K562 (cell line): ENCODE measurements at regions not wholly inside any gene's neighbourhood (a gene's known extent, or its start where the extent isn't known, plus 50 kb on each side); places are given as distances from the start of the nearest gene placed in this dataset.

Source experiments
- ARID2 ChIP-seq: fragments of 450-650 bp; IDR thresholded peaks from 2 replicates; pipeline ENCODE4 v1.6.1; 2017; ENCODE audit warnings: antibody characterized with exemption, mild to moderate bottlenecking
- CHCHD3 ChIP-seq: fragments of 250-450 bp; sonication (Bioruptor Pico); IDR thresholded peaks from 2 replicates; pipeline ENCODE4 v2.1.2; 2022; ENCODE audit warnings: mild to moderate bottlenecking
- DACH1 ChIP-seq: fragments of 450-650 bp; IDR thresholded peaks from 2 replicates; pipeline ENCODE4 v1.6.1; 2018; ENCODE audit not compliant: partially characterized antibody
- EP300 ChIP-seq: IDR thresholded peaks from 2 replicates; pipeline ENCODE4 v1.6.1; 2012; ENCODE audit warnings: low read length, improper control_type of control experiment
- FOS ChIP-seq: IDR thresholded peaks from 3 replicates; pipeline ENCODE4 v1.6.1; 2011; ENCODE audit not compliant: insufficient read length; ENCODE audit errors: extremely low read depth
- GATAD2B ChIP-seq: fragments of 450-650 bp; IDR thresholded peaks from 2 replicates; pipeline ENCODE4 v1.6.1; 2017; ENCODE audit warnings: mild to moderate bottlenecking, borderline replicate concordance
- GTF2E2 ChIP-seq: fragments of 200-800 bp; sonication (Bioruptor generic); IDR thresholded peaks from 2 replicates; pipeline ENCODE4 v1.6.1; 2016; ENCODE audit warnings: missing genetic modification characterization, missing compliant biosample characterization
- HDAC1 ChIP-seq, 2 experiments: fragments of 450-650 bp; IDR thresholded peaks; 2 replicates each; pipeline ENCODE4 v1.6.1; 2016 to 2017; ENCODE audit warnings: inconsistent platforms in 1 of 2, mild to moderate bottlenecking in 1 of 2, moderate library complexity in 1 of 2
- JUNB ChIP-seq: fragments of 450-650 bp; formaldehyde crosslinking; conservative IDR thresholded peaks from 2 replicates; pipeline ENCODE4 v1.4.0; 2020; ENCODE audit warnings: mild to moderate bottlenecking
- KLF6 ChIP-seq: fragments of 250-450 bp; sonication (Bioruptor Pico); IDR thresholded peaks from 2 replicates; pipeline ENCODE4 v1.4.0; 2020; ENCODE audit warnings: mild to moderate bottlenecking, moderate library complexity, borderline replicate concordance
- MAFG ChIP-seq: fragments of 450-650 bp; conservative IDR thresholded peaks from 2 replicates; pipeline ENCODE4 v1.6.1; 2016; ENCODE audit warnings: missing genetic modification characterization, missing compliant biosample characterization
- MAFK ChIP-seq: IDR thresholded peaks from 2 replicates; pipeline ENCODE4 v1.6.1; 2011; ENCODE audit warnings: low read length, improper control_type of control experiment
- MECOM ChIP-seq: fragments of 250-450 bp; sonication (Bioruptor Pico); IDR thresholded peaks from 2 replicates; pipeline ENCODE4 v1.8.0; 2022; ENCODE audit warnings: inconsistent platforms
- MED1 ChIP-seq: sonication (generic); formaldehyde crosslinking; IDR thresholded peaks from 2 replicates; pipeline ENCODE4 v1.8.1; 2023; ENCODE audit warnings: missing genetic modification reagents, borderline replicate concordance
- MEF2D ChIP-seq: conservative IDR thresholded peaks from 2 replicates; pipeline ENCODE4 v1.6.1; 2016; ENCODE audit warnings: low read depth, missing genetic modification characterization, missing compliant biosample characterization
- NFIX ChIP-seq: fragments of 250-450 bp; sonication (Bioruptor Pico); IDR thresholded peaks from 2 replicates; pipeline ENCODE4 v1.4.0; 2020; ENCODE audit warnings: low read depth, mild to moderate bottlenecking, moderate library complexity
- NR2F6 ChIP-seq: fragments of 450-650 bp; formaldehyde crosslinking; IDR thresholded peaks from 2 replicates; pipeline ENCODE4 v1.4.0; 2020; ENCODE audit warnings: mild to moderate bottlenecking
- POU5F1 ChIP-seq: fragments of 150-350 bp; IDR thresholded peaks from 2 replicates; pipeline ENCODE4 v1.6.1; 2014; ENCODE audit warnings: borderline replicate concordance, low read length, low read depth, mild to moderate bottlenecking; ENCODE audit not compliant: partially characterized antibody
- RBM25 ChIP-seq: fragments of 200-400 bp; formaldehyde crosslinking; IDR thresholded peaks from 2 replicates; pipeline ENCODE4 v1.6.1; 2018; ENCODE audit warnings: low read length, low read depth, moderate library complexity; ENCODE audit not compliant: severe bottlenecking
- RBM34 ChIP-seq: fragments of 200-400 bp; formaldehyde crosslinking; IDR thresholded peaks from 2 replicates; pipeline ENCODE4 v1.6.1; 2018; ENCODE audit warnings: low read length, borderline replicate concordance; ENCODE audit not compliant: insufficient read depth
- SRSF7 ChIP-seq: fragments of 200-400 bp; formaldehyde crosslinking; optimal IDR thresholded peaks from 2 replicates; pipeline ENCODE3; 2017; ENCODE audit warnings: mild to moderate bottlenecking, low read depth, low read length
- TEAD2 ChIP-seq: fragments of 450-650 bp; IDR thresholded peaks from 2 replicates; pipeline ENCODE4 v1.6.1; 2016; ENCODE audit warnings: missing genetic modification characterization, control low read depth, missing compliant biosample characterization
- U2AF1 ChIP-seq: fragments of 200-400 bp; formaldehyde crosslinking; optimal IDR thresholded peaks from 2 replicates; pipeline ENCODE3; 2017; ENCODE audit warnings: mild to moderate bottlenecking, low read depth, low read length, moderate library complexity
- XRCC3 ChIP-seq: fragments of 450-650 bp; IDR thresholded peaks from 2 replicates; pipeline ENCODE4 v1.6.1; 2017; ENCODE audit warnings: mild to moderate bottlenecking, moderate library complexity
- YY1 ChIP-seq, 3 experiments: IDR thresholded peaks; 2 replicates each; pipeline ENCODE4 v1.6.1; 2011; ENCODE audit warnings: low read length in 2 of 3, mild to moderate bottlenecking in 2 of 3, moderate library complexity in 2 of 3, borderline replicate concordance in 1 of 3, control low read depth in 1 of 3, low read depth in 1 of 3; ENCODE audit not compliant: insufficient read depth in 3 of 3, insufficient replicate concordance in 2 of 3, control insufficient read depth in 1 of 3, insufficient read length in 1 of 3; ENCODE audit errors: extremely low read depth in 1 of 3
- ZBED1 ChIP-seq: IDR thresholded peaks from 2 replicates; pipeline ENCODE4 v1.6.1; 2014
- ZNF347 ChIP-seq: fragments of 450-650 bp; formaldehyde crosslinking; IDR thresholded peaks from 2 replicates; pipeline ENCODE4 v1.4.0; 2020; ENCODE audit warnings: low read depth, mild to moderate bottlenecking, moderate library complexity
- ZNF830 ChIP-seq: fragments of 250-450 bp; sonication (Bioruptor Pico); IDR thresholded peaks from 2 replicates; pipeline ENCODE4 v1.5.0; 2021; ENCODE audit warnings: mild to moderate bottlenecking
- TF ChIP-seq, protein P1 (sequence below): sonication (generic); formaldehyde crosslinking; IDR thresholded peaks from 2 replicates; pipeline ENCODE4 v1.5.0; 2020; ENCODE audit warnings: missing genetic modification reagents
- TF ChIP-seq, protein P2 (sequence below): fragments of 250-450 bp; sonication (Bioruptor Pico); IDR thresholded peaks from 2 replicates; pipeline ENCODE4 v1.5.0; 2022; ENCODE audit warnings: mild to moderate bottlenecking

DNA sequence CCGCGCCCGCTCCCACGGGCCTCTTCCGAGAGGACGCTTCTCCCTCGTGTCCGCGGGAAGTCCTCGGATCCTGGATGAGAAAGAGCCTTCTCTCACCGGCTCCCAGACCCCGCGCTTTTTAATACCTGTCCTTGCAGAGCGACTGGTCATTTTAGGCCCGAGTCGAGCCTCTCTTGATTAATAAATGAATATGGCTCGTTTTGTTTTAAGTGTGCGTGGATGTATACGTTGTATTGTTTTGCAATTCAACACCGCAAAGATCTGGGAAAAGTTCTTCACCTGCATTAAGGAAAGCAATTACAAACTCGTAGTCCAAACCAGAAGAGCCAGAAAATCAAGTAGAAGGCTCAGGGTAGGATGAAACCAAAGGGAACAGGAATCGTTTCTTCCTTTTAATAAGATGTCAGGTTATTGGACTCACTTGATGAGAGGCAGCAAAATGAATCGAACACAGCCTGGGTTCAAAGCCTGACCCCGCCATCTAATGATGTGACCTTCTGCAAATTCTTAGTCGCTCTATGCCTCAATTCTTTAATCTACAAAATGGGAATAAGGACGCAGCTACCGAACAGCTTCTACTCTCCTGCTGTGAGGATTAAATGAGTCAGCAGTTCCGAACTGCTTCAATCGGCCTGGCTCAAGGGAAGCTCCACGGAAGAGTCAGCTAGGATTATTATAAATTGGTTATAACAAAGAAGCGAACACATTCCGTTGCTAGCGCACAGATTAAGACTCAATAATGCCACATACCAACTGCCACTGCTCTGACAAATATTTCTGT, 277.8 kb upstream of the NEBL start (continued):
- TF ChIP-seq, protein P1, sequence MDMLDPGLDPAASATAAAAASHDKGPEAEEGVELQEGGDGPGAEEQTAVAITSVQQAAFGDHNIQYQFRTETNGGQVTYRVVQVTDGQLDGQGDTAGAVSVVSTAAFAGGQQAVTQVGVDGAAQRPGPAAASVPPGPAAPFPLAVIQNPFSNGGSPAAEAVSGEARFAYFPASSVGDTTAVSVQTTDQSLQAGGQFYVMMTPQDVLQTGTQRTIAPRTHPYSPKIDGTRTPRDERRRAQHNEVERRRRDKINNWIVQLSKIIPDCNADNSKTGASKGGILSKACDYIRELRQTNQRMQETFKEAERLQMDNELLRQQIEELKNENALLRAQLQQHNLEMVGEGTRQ (CRISPR knock-in tag), result no peak
- no peak for TF ChIP-seq MED1 (CRISPR knock-in tag)
- TF ChIP-seq GTF2E2 (tag), result no peak
- TF ChIP-seq NFIX (CRISPR knock-in tag), result no peak
- peak; percentile 86 for TF ChIP-seq MAFK
- no peak for TF ChIP-seq ZNF830 (CRISPR knock-in tag)
- TF ChIP-seq ZNF347 (CRISPR knock-in tag), result no peak
- TF ChIP-seq JUNB (CRISPR knock-in tag), result no peak
- TF ChIP-seq DACH1, result no peak
- TF ChIP-seq GATAD2B, result no peak
- TF ChIP-seq FOS, result no peak
- no peak for TF ChIP-seq TEAD2
- TF ChIP-seq RBM34, result no peak
- TF ChIP-seq MAFG (tag), result peak; percentile 95
- TF ChIP-seq HDAC1 (IDR thresholded peaks at IDR 0.05), result no peak
- TF ChIP-seq MEF2D (tag), result no peak
- TF ChIP-seq SRSF7, result no peak
- TF ChIP-seq NR2F6, result no peak
- TF ChIP-seq RBM25, result peak; percentile 78
- no peak for TF ChIP-seq ARID2
- no peak for TF ChIP-seq POU5F1
- no peak for TF ChIP-seq EP300
- TF ChIP-seq U2AF1, result no peak
- TF ChIP-seq, protein P2, sequence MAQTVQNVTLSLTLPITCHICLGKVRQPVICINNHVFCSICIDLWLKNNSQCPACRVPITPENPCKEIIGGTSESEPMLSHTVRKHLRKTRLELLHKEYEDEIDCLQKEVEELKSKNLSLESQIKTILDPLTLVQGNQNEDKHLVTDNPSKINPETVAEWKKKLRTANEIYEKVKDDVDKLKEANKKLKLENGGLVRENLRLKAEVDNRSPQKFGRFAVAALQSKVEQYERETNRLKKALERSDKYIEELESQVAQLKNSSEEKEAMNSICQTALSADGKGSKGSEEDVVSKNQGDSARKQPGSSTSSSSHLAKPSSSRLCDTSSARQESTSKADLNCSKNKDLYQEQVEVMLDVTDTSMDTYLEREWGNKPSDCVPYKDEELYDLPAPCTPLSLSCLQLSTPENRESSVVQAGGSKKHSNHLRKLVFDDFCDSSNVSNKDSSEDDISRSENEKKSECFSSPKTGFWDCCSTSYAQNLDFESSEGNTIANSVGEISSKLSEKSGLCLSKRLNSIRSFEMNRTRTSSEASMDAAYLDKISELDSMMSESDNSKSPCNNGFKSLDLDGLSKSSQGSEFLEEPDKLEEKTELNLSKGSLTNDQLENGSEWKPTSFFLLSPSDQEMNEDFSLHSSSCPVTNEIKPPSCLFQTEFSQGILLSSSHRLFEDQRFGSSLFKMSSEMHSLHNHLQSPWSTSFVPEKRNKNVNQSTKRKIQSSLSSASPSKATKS (CRISPR knock-in tag), result no peak
- TF ChIP-seq ZBED1, result no peak
- TF ChIP-seq MECOM, result no peak
- no peak for TF ChIP-seq XRCC3
- no peak for TF ChIP-seq YY1 (IDR thresholded peaks at IDR 0.05; ENCODE audit: borderline replicate concordance in 1 of 3, control insufficient read depth in 1 of 3, extremely low read depth in 1 of 3, insufficient read depth in 3 of 3, insufficient read length in 1 of 3, insufficient replicate concordance in 2 of 3, low read depth in 1 of 3, low read length in 2 of 3)
- TF ChIP-seq KLF6 (CRISPR knock-in tag), result no peak
- no peak for TF ChIP-seq CHCHD3 (CRISPR knock-in tag)
